Type B pancreatic cell (in vitro differentiated cells): ENCODE measurements at regions not wholly inside any gene's neighbourhood (a gene's known extent, or its start where the extent isn't known, plus 50 kb on each side); places are given as distances from the start of the nearest gene placed in this dataset.
A peak's percentile ranks its signal among the peaks of the same experiment; 100 is the strongest.

Experiments used
- DNase-seq: peaks from one replicate; pipeline ENCODE4 v3.0.0; 2021; ENCODE audit warnings: mixed read lengths; ENCODE audit not compliant: unreplicated experiment; ENCODE audit errors: extremely low spot score
- H3K27ac Mint-ChIP-seq: 2 replicates; pipeline ENCODE4 v1.8.0; 2021; ENCODE audit warnings: mild to moderate bottlenecking, mixed read lengths
- H3K27me3 Mint-ChIP-seq: 2 replicates; pipeline ENCODE4 v1.8.0; 2021; ENCODE audit warnings: mixed read lengths
- H3K36me3 Mint-ChIP-seq: 2 replicates; pipeline ENCODE4 v1.8.0; 2021; ENCODE audit warnings: mixed read lengths
- H3K4me1 Mint-ChIP-seq: one replicate; pipeline ENCODE4 v1.8.0; 2021; ENCODE audit warnings: mixed read lengths; ENCODE audit not compliant: unreplicated experiment
- H3K4me3 Mint-ChIP-seq: 2 replicates; pipeline ENCODE4 v1.8.0; 2021; ENCODE audit warnings: mild to moderate bottlenecking, mixed read lengths
- H3K9me3 Mint-ChIP-seq: 2 replicates; pipeline ENCODE4 v1.8.0; 2021; ENCODE audit warnings: mixed read lengths
- TF ChIP-seq, protein P1 (sequence below): fragments of 200-600 bp; sonication (generic); conservative IDR thresholded peaks from 2 replicates; pipeline ENCODE4 v1.5.0; 2021; ENCODE audit warnings: antibody characterized with exemption, mild to moderate bottlenecking

DNA sequence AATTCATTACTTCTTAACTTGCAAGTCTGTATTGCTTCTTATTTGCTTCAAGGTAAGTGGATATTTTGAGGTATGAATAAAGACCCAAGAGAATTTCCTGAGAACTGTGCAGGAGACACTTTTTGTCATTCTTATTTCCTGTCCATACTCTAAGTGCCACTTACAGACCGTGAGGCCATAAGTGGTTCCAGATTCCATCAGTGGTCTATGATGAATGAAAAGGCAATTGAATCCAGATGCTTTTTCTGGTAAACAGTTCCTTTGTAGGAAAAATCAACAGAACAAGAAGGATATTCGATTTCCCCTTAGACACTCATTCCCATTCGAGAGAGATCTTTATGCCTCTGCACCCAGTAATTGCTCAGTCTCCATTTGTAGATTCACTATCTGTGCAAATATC, 58.3 kb upstream of the PDE10A start:
- H3K27me3 Mint-ChIP-seq: peaks cover 27% of the 10 kb centered on the region
- peaks cover 17% of the 10 kb centered on the region for H3K4me1 Mint-ChIP-seq
- H3K36me3 Mint-ChIP-seq: no peaks in the 10 kb centered on the region
- DNase-seq: no peak
- no peak overlapping the region for H3K4me3 Mint-ChIP-seq
- H3K27ac Mint-ChIP-seq: peak overlapping the region; percentile 33
- TF ChIP-seq, protein P1, sequence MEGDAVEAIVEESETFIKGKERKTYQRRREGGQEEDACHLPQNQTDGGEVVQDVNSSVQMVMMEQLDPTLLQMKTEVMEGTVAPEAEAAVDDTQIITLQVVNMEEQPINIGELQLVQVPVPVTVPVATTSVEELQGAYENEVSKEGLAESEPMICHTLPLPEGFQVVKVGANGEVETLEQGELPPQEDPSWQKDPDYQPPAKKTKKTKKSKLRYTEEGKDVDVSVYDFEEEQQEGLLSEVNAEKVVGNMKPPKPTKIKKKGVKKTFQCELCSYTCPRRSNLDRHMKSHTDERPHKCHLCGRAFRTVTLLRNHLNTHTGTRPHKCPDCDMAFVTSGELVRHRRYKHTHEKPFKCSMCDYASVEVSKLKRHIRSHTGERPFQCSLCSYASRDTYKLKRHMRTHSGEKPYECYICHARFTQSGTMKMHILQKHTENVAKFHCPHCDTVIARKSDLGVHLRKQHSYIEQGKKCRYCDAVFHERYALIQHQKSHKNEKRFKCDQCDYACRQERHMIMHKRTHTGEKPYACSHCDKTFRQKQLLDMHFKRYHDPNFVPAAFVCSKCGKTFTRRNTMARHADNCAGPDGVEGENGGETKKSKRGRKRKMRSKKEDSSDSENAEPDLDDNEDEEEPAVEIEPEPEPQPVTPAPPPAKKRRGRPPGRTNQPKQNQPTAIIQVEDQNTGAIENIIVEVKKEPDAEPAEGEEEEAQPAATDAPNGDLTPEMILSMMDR: no peak
- no peaks in the 10 kb centered on the region for H3K9me3 Mint-ChIP-seq

DNA sequence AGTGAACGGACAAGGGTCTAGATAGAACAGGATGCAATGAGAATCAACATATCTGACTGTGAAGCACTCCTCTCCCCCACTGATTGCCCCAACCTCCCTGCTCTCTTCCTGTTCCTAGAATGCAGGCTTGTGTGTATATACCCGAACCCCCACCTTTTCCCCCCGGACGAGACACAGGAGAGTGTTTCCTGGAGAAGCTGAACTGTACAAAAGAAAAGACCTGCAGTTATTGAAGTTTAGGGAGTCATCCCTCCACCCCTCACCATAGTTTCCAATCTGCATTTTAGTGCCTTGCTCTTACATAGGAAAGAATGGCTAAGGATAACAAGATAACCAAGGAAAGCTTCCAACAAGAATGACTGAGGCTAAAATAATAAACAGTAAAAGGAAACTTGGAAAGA, 55.5 kb upstream of the PDE10A start:
- H3K27ac Mint-ChIP-seq: no peak overlapping the region
- no peaks in the 10 kb centered on the region for H3K36me3 Mint-ChIP-seq
- TF ChIP-seq, protein P1: no peak
- H3K4me3 Mint-ChIP-seq: no peak overlapping the region
- no peak for DNase-seq
- H3K4me1 Mint-ChIP-seq: peaks cover 19% of the 10 kb centered on the region
- peaks cover 24% of the 10 kb centered on the region for H3K27me3 Mint-ChIP-seq
- no peaks in the 10 kb centered on the region for H3K9me3 Mint-ChIP-seq

DNA sequence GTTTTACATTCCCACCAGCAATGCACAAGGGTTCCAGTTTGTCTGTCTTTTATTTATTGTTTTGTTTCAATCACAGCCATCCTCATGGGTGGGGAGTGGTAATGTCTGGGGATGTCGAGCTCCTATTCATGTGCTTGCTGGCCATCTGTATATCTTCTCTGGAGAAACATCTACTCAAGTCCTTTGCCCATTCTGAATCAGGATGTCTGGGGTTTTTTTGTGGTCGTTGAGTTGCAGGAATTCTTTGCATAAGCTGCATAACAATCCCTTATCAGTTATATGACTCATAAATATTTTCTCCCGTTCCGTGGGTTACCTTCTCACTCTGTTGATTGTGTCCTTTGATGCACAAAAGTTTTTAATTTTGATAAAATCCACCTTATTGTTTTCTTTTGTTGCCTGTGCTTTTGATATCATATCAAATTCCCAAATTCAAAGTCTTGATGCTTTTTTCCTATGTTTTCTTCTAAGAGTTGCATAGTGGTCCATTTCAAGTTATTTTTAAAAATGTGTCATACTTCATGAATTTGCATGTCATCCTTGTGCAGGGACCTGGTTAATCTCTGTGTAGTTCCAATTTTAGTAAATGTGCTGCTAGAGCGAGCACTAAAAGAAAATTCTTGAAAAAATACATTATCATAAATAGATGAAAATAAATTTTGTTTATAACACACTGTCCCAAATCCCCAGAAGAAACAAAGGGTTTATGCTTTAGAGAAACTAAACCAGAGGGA, 54.9 kb upstream of the PDE10A start:
- Mint-ChIP-seq H3K9me3 (no peaks in the 10 kb centered on the region), H3K4me1 (peaks cover 19% of the 10 kb centered on the region), H3K4me3 (no peak overlapping the region), H3K27me3 (peaks cover 26% of the 10 kb centered on the region), H3K27ac (no peak overlapping the region), H3K36me3 (no peaks in the 10 kb centered on the region)
- no peak for DNase-seq
- TF ChIP-seq, protein P1: no peak

- no peak overlapping the region for H3K27ac Mint-ChIP-seq
- no peak overlapping the region for H3K4me3 Mint-ChIP-seq
Observed at GRCh38 chr6:165716886-165717285, 53.8 kb upstream of the PDE10A start.

DNA sequence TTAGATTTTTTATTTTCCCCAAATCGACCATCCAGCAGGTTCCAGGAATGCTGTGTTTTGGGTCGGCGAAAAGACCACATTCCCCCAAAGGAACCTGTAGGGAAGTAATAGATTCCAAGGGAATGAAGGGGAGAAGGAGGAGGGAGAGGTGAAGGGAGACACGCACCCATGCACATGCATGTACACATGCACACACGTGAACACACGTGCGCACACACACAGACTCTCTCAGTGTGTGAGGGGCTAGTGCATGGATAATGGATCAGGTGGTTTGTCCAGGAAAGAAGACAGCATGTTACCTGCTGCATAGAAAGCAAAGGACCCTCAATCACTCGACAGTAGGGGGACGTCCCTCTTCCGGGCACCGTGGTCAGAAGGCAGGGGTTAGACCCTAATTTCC, 52.4 kb upstream of the PDE10A start:
- Mint-ChIP-seq H3K4me1 (peaks cover 8% of the 10 kb centered on the region), H3K9me3 (no peaks in the 10 kb centered on the region), H3K36me3 (no peaks in the 10 kb centered on the region), H3K27me3 (peaks cover 26% of the 10 kb centered on the region), H3K4me3 (no peak overlapping the region), H3K27ac (no peak overlapping the region)
- DNase-seq: no peak
- TF ChIP-seq, protein P1: no peak

More at GRCh38 chr6:165716886-165717285, 53.8 kb upstream of the PDE10A start:
- TF ChIP-seq, protein P1: no peak
- H3K9me3 Mint-ChIP-seq: no peaks in the 10 kb centered on the region
- H3K36me3 Mint-ChIP-seq: no peaks in the 10 kb centered on the region
- DNase-seq: no peak
- peaks cover 19% of the 10 kb centered on the region for H3K4me1 Mint-ChIP-seq
- peaks cover 26% of the 10 kb centered on the region for H3K27me3 Mint-ChIP-seq
